HCT116 (cell line): ENCODE measurements at regions not wholly inside any gene's neighbourhood (a gene's known extent, or its start where the extent isn't known, plus 50 kb on each side); places are given as distances from the start of the nearest gene placed in this dataset.

Source experiments
- ATAC-seq: fragments of 200-7000 bp; cut with Tn5 transposase; 2 replicates; pipeline ENCODE4 v1.9.1; 2020; ENCODE audit warnings: mild to moderate bottlenecking, moderate library complexity
- BruUV-seq: library from RNA; stranded (reverse); fragments of 400-500 nt; replicated peaks from 2 replicates; lab custom pipeline; 2021; lab: Mats Ljungman, UMichigan
- CTCF ChIA-PET: fragments of 300-600 bp; sonication (Branson Sonifier 250); formaldehyde crosslinking; loops from one replicate; lab custom pipeline; 2021; ENCODE audit warnings: antibody characterized with exemption; lab: Charles Lee
- POLR2A ChIA-PET: fragments of 300-600, 350-600 bp; sonication (Branson Sonifier 250); formaldehyde crosslinking; loops from one replicate; lab custom pipeline; 2021; ENCODE audit warnings: antibody characterized with exemption; lab: Charles Lee
- RAD21 ChIA-PET, 2 experiments: fragments of 300-600 bp; sonication (Branson Sonifier 250); formaldehyde crosslinking; loops; one replicate each; lab custom pipeline; 2023; ENCODE audit warnings: low total read pairs in 2 of 2; ENCODE audit not compliant: uncharacterized antibody in 2 of 2, unreplicated experiment in 2 of 2, low non-redundant PET in 1 of 2; lab: Charles Lee
- DNase-seq: peaks from one replicate; pipeline ENCODE4 v3.0.0-alpha.2; 2010; ENCODE audit warnings: low read depth, low spot score
- H2AFZ ChIP-seq: fragments of 200-600 bp; shearing (Covaris generic), sonication (generic); 2 replicates; pipeline ENCODE4 v1.6.1; 2017; ENCODE audit warnings: low read depth, mixed run types, mixed read lengths, antibody characterized with exemption, low read length; ENCODE audit not compliant: poor library complexity, severe bottlenecking
- H3K27ac ChIP-seq: 2 replicates; pipeline ENCODE4 v1.5.1; 2012; ENCODE audit warnings: low read depth, low read length
- H3K27me3 ChIP-seq: fragments of 200-600 bp; sonication (generic); 2 replicates; pipeline ENCODE4 v1.6.1; 2016; ENCODE audit warnings: mixed run types, low read length, mixed read lengths; ENCODE audit not compliant: insufficient read depth
- H3K36me3 ChIP-seq, 2 experiments: fragments of 200-500 bp in 1 of 2; fragments of 200-600 bp in 1 of 2; sonication (Bioruptor generic) in 1 of 2; sonication (generic) in 1 of 2; 2 replicates each; pipeline versions ENCODE4 v1.5.1 to v1.6.1; 2014 to 2016; ENCODE audit warnings: low read length in 2 of 2, inconsistent platforms in 1 of 2, mixed read lengths in 1 of 2, mixed run types in 1 of 2; ENCODE audit not compliant: insufficient read depth in 2 of 2, control insufficient read depth in 1 of 2
- H3K4me1 ChIP-seq, 2 experiments: fragments of 200-600 bp in 1 of 2; sonication (generic) in 1 of 2; 2 replicates each; pipeline versions ENCODE4 v1.5.1 to v1.6.1; 2012 to 2017; ENCODE audit warnings: low read length in 2 of 2, inconsistent platforms in 1 of 2, mild to moderate bottlenecking in 1 of 2, mixed read lengths in 1 of 2, mixed run types in 1 of 2, moderate library complexity in 1 of 2; ENCODE audit not compliant: insufficient read depth in 2 of 2, control insufficient read depth in 1 of 2
- H3K4me2 ChIP-seq: fragments of 200-600 bp; sonication (generic); 2 replicates; pipeline ENCODE4 v1.6.1; 2017; ENCODE audit warnings: mixed run types, low read length, mixed read lengths
- H3K4me3 ChIP-seq, 2 experiments: fragments of 200-600 bp in 1 of 2; sonication (generic) in 1 of 2; replicated peaks in 1 of 2; 2 replicates each; pipeline ENCODE4 v1.5.1; 2011 to 2016; ENCODE audit warnings: low read length in 2 of 2, control low read depth in 1 of 2, low read depth in 1 of 2, mild to moderate bottlenecking in 1 of 2, mixed read lengths in 1 of 2, mixed run types in 1 of 2
- H3K79me2 ChIP-seq: fragments of 200-600 bp; sonication (generic); 2 replicates; pipeline ENCODE4 v1.6.1; 2017; ENCODE audit warnings: mild to moderate bottlenecking, mixed run types, low read length, moderate library complexity, mixed read lengths; ENCODE audit not compliant: insufficient read depth
- H3K9ac ChIP-seq: fragments of 200-600 bp; sonication (generic); 2 replicates; pipeline ENCODE4 v1.6.1; 2016; ENCODE audit warnings: low read length, mixed read lengths
- H3K9me2 ChIP-seq: fragments of 200-600 bp; sonication (generic), shearing (Covaris generic); 2 replicates; pipeline ENCODE4 v1.6.1; 2017; ENCODE audit warnings: mixed run types, mild to moderate bottlenecking, moderate library complexity; ENCODE audit not compliant: insufficient read depth
- H3K9me3 ChIP-seq, 2 experiments: fragments of 200-500 bp in 1 of 2; fragments of 200-600 bp in 1 of 2; sonication (Bioruptor generic) in 1 of 2; sonication (generic) in 1 of 2; 2 replicates each; pipeline ENCODE4 v1.6.1; 2014 to 2017; ENCODE audit warnings: low read length in 2 of 2, mixed read lengths in 2 of 2, inconsistent platforms in 1 of 2, low read depth in 1 of 2, mild to moderate bottlenecking in 1 of 2, mixed run types in 1 of 2, moderate library complexity in 1 of 2; ENCODE audit not compliant: control insufficient read depth in 1 of 2, insufficient read depth in 1 of 2
- H4K20me1 ChIP-seq: fragments of 200-600 bp; sonication (generic), shearing (Covaris generic); 2 replicates; pipeline ENCODE4 v1.6.1; 2017; ENCODE audit warnings: mixed run types, mild to moderate bottlenecking, moderate library complexity; ENCODE audit not compliant: insufficient read depth
- ATF3 ChIP-seq: IDR thresholded peaks from 2 replicates; pipeline ENCODE4 v1.6.1; 2012
- CEBPB ChIP-seq: IDR thresholded peaks from 2 replicates; pipeline ENCODE4 v1.6.1; 2012; ENCODE audit warnings: low read depth
- CTCF ChIP-seq, 3 experiments: fragments of 200-600 bp in 1 of 3; sonication (generic) in 1 of 3; IDR thresholded peaks in 2 of 3; conservative IDR thresholded peaks in 1 of 3; 2 replicates each; pipeline ENCODE4 v1.5.1; 2012 to 2017; ENCODE audit warnings: low read depth in 2 of 3, low read length in 2 of 3, antibody characterized with exemption in 1 of 3, borderline replicate concordance in 1 of 3, control low read depth in 1 of 3, mild to moderate bottlenecking in 1 of 3, mixed read lengths in 1 of 3, mixed run types in 1 of 3, moderate library complexity in 1 of 3; ENCODE audit not compliant: insufficient read depth in 1 of 3
- EZH2 ChIP-seq: fragments of 200-600 bp; sonication (generic); IDR thresholded peaks from 2 replicates; pipeline ENCODE4 v1.6.1; 2017; ENCODE audit warnings: antibody characterized with exemption, mixed run types
- EZH2phosphoT487 ChIP-seq: fragments of 200-600 bp; IDR thresholded peaks from 2 replicates; pipeline ENCODE4 v1.6.1; 2018; ENCODE audit warnings: antibody characterized with exemption, borderline replicate concordance
- FOSL1 ChIP-seq: IDR thresholded peaks from 2 replicates; pipeline ENCODE4 v1.6.1; 2012; ENCODE audit warnings: low read depth
- RAD21 ChIP-seq: IDR thresholded peaks from 2 replicates; pipeline ENCODE4 v1.6.1; 2012; ENCODE audit warnings: low read depth, mild to moderate bottlenecking
- SP1 ChIP-seq: IDR thresholded peaks from 2 replicates; pipeline ENCODE4 v1.6.1; 2012; ENCODE audit warnings: low read depth
- TCF7L2 ChIP-seq: IDR thresholded peaks from 2 replicates; pipeline ENCODE4 v1.7.0; 2011; ENCODE audit warnings: borderline replicate concordance, inconsistent platforms; ENCODE audit not compliant: insufficient read depth, insufficient read length; ENCODE audit errors: extremely low read depth
- ZBTB33 ChIP-seq: IDR thresholded peaks from 2 replicates; pipeline ENCODE4 v1.6.1; 2011; ENCODE audit warnings: mild to moderate bottlenecking, low read length, moderate library complexity; ENCODE audit not compliant: insufficient replicate concordance; ENCODE audit errors: extremely low read depth
- intact Hi-C: fragments of 100-400 bp; cut with micrococcal nuclease; formaldehyde crosslinking; loops from 2 replicates; pipeline ENCODE4 v1.10.0; 2022

GRCh38 chr2:120513776-120514357 lies 167.9 kb downstream of the INHBB start:
- no TSS peak for BruUV-seq
- H3K27ac ChIP-seq: no peak overlapping the region
- intact Hi-C loops: no loop called here
- H4K20me1 ChIP-seq: no peaks in the 10 kb centered on the region
- no peaks in the 10 kb centered on the region for H3K9me2 ChIP-seq
- H3K4me1 ChIP-seq: peaks cover under 1 to 4% of the 10 kb centered on the region in 2 experiments; a peak in 2 of 4 replicates
- H3K79me2 ChIP-seq: no peaks in the 10 kb centered on the region
- no peak overlapping the region for H3K9ac ChIP-seq
- H3K9me3 ChIP-seq: no peaks in the 10 kb centered on the region
- TF ChIP-seq CTCF (IDR thresholded peaks at IDR 0.05 in 2 of 3, conservative IDR thresholded peaks at IDR 0.05 in 1 of 3; ENCODE audit: borderline replicate concordance in 1 of 3, insufficient read depth in 1 of 3, low read depth in 2 of 3, low read length in 2 of 3) (no peak), EZH2phosphoT487 (no peak)
- ChIA-PET CTCF (interaction anchor here (1.3 kb wide), 1 partner anchor 39 kb away, joined by 3 read pairs; no protein-coding TSS in a partner anchor), POLR2A (no interaction called here), RAD21 (no interaction called here)
- no peak overlapping the region for H2AFZ ChIP-seq
- DNase-seq (no peak), ATAC-seq (no peak)
- H3K4me3 ChIP-seq: no peak overlapping the region
- H3K4me2 ChIP-seq: no peak overlapping the region
- no peaks in the 10 kb centered on the region for H3K27me3 ChIP-seq
- no peaks in the 10 kb centered on the region for H3K36me3 ChIP-seq

- no peaks in the 10 kb centered on the region for H3K9me3 ChIP-seq
- intact Hi-C loops: no loop called here
- RAD21 ChIA-PET: no interaction called here
- no peaks in the 10 kb centered on the region for H4K20me1 ChIP-seq
- H3K27me3 ChIP-seq: no peaks in the 10 kb centered on the region
- H3K9me2 ChIP-seq: no peaks in the 10 kb centered on the region
- CTCF ChIA-PET: no interaction called here
- H3K9ac ChIP-seq: no peak overlapping the region
- POLR2A ChIA-PET: no interaction called here
- H3K27ac ChIP-seq: no peak overlapping the region
- BruUV-seq: no TSS peak
- H3K79me2 ChIP-seq: no peaks in the 10 kb centered on the region
- no peak overlapping the region for H3K4me2 ChIP-seq
- DNase-seq: no peak
- no peaks in the 10 kb centered on the region for H3K36me3 ChIP-seq
- no peak overlapping the region for H3K4me3 ChIP-seq
- ATAC-seq: no peak
- H2AFZ ChIP-seq: no peak overlapping the region
- no peaks in the 10 kb centered on the region for H3K4me1 ChIP-seq
- TF ChIP-seq FOSL1: no peak
- no peak for TF ChIP-seq SP1
- no peak for TF ChIP-seq EZH2phosphoT487
- no peak for TF ChIP-seq CTCF (IDR thresholded peaks at IDR 0.05 in 2 of 3, conservative IDR thresholded peaks at IDR 0.05 in 1 of 3; ENCODE audit: borderline replicate concordance in 1 of 3, insufficient read depth in 1 of 3, low read depth in 2 of 3, low read length in 2 of 3)
- no peak for TF ChIP-seq ZBTB33
- no peak for TF ChIP-seq ATF3
- TF ChIP-seq TCF7L2: no peak
- TF ChIP-seq EZH2: no peak
- TF ChIP-seq CEBPB: no peak
- no peak for TF ChIP-seq RAD21
- TF ChIP-seq, all 23 proteins: peak for 0
These were observed 168.6 kb downstream of the INHBB start for GRCh38 chr2:120514521-120514920.
